Adrenal gland (tissue), 9 donors: ENCODE measurements at regions not wholly inside any gene's neighbourhood (a gene's known extent, or its start where the extent isn't known, plus 50 kb on each side); places are given as distances from the start of the nearest gene placed in this dataset.
"Not testable (repeated sequence)": the region's sequence is repeated elsewhere in the genome, so short reads cannot be mapped to it uniquely, and the experiment has no call there.

Source experiments
- DNase-seq, 7 donors: peaks; one replicate each; pipeline ENCODE4 v3.0.0-alpha.2; 2019 to 2020
- H3K27ac ChIP-seq, 5 donors: fragments of 200-600 bp; sonication (generic) in 4 of 5; 1 replicate in 3 of 5; 2 replicates in 2 of 5; pipeline versions ENCODE4 v1.5.1 to v1.8.0; 2016 to 2020; ENCODE audit warnings: mild to moderate bottlenecking in 1 of 5
- H3K27me3 ChIP-seq: fragments of 200-600 bp; 2 replicates; pipeline ENCODE4 v1.8.0; 2021
- H3K36me3 ChIP-seq, 2 donors: fragments of 200-600 bp; replicated peaks in 1 of 2; 1 replicate in 1 of 2; 2 replicates in 1 of 2; pipeline versions ENCODE4 v1.5.1 to v1.8.0; 2018 to 2022
- H3K4me1 ChIP-seq, 2 donors: fragments of 200-600 bp; replicated peaks in 1 of 2; 1 replicate in 1 of 2; 2 replicates in 1 of 2; pipeline versions ENCODE4 v1.5.1 to v1.8.0; 2018 to 2021
- H3K4me3 ChIP-seq, 4 donors: fragments of 200-600 bp; sonication (generic) in 3 of 4; one replicate each; pipeline ENCODE4 v1.5.1; 2016 to 2018
- H3K9me3 ChIP-seq, 3 donors: fragments of 200-600 bp; sonication (generic) in 1 of 3; replicated peaks in 1 of 3; 1 replicate in 2 of 3; 2 replicates in 1 of 3; pipeline versions ENCODE4 v1.5.1 to v1.8.0; 2016 to 2021
- POLR2A ChIP-seq, 2 donors: fragments of 450-650 bp; IDR thresholded peaks; one replicate each; pipeline ENCODE4 v1.6.1; 2017; ENCODE audit warnings: antibody characterized with exemption in 2 of 2, mild to moderate bottlenecking in 2 of 2, moderate library complexity in 1 of 2
- WGBS, 4 donors: extraction: QIAGEN DNeasy Blood & Tissue Kit in 2 of 4; methylation state at CpG; one replicate each; pipeline versions ENCODE4 v1.1.5 to v1.1.7; 2013 to 2017; 5-methylcytosine and 5-hydroxymethylcytosine counted together
- intact Hi-C, 2 donors: fragments of 100-400 bp; cut with DNase I; formaldehyde crosslinking; loops; one replicate each; pipeline versions ENCODE4 v1.14.1 to v1.15.0; 2022 to 2023
- TF ChIP-seq, protein P1 (sequence below), 6 experiments: fragments of 450-650 bp in 4 of 6; fragments of 200-600 bp in 2 of 6; sonication (generic) in 1 of 6; IDR thresholded peaks; 1 replicate in 5 of 6; 2 replicates in 1 of 6; pipeline versions ENCODE4 v1.5.1 to v1.8.0; 2016 to 2021; ENCODE audit warnings: antibody characterized with exemption in 6 of 6, mild to moderate bottlenecking in 2 of 6, moderate library complexity in 1 of 6
- donor health status: healthy with polysubstance abuse.
- donor health status: Bipolar disorder and iron deficiency.
- donor health status: DM: yes; HTN: yes; CAD: no.
- donor health status: DM: no; HTN: no; CAD: no.
- donor health status: DM: no; HTN: no; CAD: no.

DNA sequence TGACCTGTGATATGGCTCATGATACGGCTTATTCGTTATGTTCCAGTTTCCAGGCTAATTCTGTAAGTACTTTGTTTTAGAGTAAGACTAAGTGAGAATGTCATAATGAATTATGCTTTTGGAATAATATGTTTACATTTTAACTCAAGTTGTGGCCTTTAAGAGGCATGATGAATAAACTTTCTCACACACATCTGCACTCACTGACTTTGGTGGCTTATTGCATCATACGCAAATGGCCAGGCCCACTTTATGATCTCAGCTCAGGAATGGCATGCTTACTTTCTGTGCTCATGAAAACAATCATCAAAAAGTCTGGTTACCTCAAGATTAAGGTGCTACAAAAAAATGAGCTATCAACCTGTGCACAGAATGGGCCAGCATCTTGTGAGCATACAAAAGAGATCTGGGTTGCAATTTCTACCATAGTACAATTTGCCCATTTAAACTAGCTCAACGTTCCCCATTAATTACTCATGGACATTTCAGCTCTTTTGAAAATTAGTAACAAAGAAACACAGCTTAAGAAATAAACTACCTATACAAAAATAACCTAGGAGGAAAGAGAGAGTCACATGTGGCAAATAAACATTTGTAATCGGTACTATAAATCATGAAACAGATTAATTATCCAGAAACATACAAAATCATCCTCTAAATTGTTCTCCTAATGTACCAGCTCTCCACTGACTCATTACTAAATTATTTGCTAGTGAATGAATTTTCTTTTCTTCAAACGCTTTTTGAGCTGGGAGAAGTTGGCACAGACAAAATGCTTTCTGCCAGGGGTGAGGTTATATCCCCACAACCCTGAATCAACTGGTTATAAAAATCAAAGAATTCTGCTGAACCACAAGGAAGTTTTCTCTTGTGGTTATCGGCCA is 439.0 kb upstream of the ADAMTS9 start:
- intact Hi-C loops = no loop called here
- no peak for DNase-seq
- Histone ChIP-seq H3K4me1 (no peaks in the 10 kb centered on the region), H3K4me3 (no peak overlapping the region), H3K27me3 (no peaks in the 10 kb centered on the region), H3K36me3 (no peaks in the 10 kb centered on the region), H3K9me3 (no peaks in the 10 kb centered on the region), H3K27ac (no peak overlapping the region)
- WGBS, 4 donors = 61 to 64% (median 63%) methylated on average over 7 of the region's 7 CpGs
- TF ChIP-seq POLR2A (IDR thresholded peaks at IDR 0.05) = no peak
- TF ChIP-seq, protein P1, sequence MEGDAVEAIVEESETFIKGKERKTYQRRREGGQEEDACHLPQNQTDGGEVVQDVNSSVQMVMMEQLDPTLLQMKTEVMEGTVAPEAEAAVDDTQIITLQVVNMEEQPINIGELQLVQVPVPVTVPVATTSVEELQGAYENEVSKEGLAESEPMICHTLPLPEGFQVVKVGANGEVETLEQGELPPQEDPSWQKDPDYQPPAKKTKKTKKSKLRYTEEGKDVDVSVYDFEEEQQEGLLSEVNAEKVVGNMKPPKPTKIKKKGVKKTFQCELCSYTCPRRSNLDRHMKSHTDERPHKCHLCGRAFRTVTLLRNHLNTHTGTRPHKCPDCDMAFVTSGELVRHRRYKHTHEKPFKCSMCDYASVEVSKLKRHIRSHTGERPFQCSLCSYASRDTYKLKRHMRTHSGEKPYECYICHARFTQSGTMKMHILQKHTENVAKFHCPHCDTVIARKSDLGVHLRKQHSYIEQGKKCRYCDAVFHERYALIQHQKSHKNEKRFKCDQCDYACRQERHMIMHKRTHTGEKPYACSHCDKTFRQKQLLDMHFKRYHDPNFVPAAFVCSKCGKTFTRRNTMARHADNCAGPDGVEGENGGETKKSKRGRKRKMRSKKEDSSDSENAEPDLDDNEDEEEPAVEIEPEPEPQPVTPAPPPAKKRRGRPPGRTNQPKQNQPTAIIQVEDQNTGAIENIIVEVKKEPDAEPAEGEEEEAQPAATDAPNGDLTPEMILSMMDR (IDR thresholded peaks at IDR 0.05) = no peak

DNA sequence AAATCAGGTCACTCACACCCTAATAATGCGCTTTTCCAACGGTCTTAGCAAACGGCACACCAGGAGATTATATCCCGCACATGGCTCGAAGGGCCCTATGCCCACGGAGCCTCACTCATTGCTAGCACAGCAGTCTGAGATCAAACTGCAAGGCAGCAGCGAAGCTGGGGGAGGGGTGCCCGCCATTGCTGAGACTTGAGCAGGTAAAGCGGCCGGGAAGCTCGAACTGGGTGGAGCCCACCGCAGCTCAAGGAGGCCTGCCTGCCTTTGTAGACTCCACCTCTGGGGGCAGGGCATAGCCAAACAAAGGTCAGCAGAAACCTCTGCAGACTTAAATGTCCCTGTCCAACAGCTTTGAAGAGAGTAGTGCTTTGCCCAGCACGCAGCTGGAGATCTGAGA is 432.4 kb upstream of the ADAMTS9 start:
- H3K4me3 ChIP-seq, H3K27ac ChIP-seq, intact Hi-C loops, DNase-seq, H3K9me3 ChIP-seq, H3K4me1 ChIP-seq, H3K36me3 ChIP-seq, H3K27me3 ChIP-seq: not testable (repeated sequence)
- 94 to 100% (median 96%) methylated on average over 8 to 13 of the region's 13 CpGs for WGBS, 4 donors

DNA sequence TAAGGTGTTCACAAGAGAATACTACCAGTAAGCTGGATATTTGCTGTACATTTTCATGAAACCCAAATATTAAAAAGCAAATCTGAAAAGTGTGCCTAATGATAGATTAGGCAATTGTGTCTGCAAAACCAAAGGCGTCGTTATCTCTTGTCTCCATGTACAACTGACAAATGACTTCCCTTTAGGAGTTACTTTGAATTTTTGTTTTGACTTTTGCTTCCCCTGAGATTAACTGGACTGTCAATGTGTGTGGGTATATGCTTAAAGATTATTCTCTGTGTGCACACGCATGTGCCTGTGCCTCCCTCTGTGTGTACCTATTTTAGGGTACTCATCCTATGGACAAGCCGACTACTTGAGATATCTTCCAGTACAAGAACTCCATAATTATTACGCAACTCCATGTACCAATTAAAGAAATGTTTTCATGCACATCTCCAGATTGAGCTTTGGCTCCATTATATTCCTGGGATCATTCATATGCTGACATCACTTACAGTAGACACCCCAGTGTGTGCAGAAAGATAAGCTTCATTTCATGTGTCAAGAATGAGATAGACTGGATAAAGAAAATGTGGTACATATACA is 431.2 kb upstream of the ADAMTS9 start:
- TF ChIP-seq, protein P1 (IDR thresholded peaks at IDR 0.05) = no peak
- no peak for TF ChIP-seq POLR2A (IDR thresholded peaks at IDR 0.05)
- intact Hi-C loops = no loop called here

DNA sequence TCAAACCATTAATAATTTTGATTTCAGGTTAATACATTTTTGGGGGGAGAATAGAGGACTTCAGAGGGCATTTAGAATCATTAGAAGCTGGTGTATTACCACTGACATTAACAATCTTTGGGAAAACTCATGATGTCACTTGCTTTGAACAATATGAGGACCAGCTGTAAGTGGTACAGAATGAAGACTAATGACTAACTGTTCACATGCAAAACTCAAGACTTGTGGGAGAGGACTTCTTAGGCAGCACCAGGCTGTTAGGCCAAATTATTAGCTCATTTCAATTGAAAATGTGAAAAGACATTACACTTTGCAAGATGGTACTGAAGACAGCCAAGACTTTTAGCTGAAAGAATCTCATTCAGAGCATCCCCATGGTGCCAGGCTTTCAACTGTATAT is 426.2 kb upstream of the ADAMTS9 start:
- no peaks in the 10 kb centered on the region for H3K36me3 ChIP-seq
- no peak for TF ChIP-seq POLR2A (IDR thresholded peaks at IDR 0.05)
- TF ChIP-seq, protein P1 (IDR thresholded peaks at IDR 0.05) = no peak
- no peak for DNase-seq
- H3K27me3 ChIP-seq = no peaks in the 10 kb centered on the region
- H3K4me3 ChIP-seq = no peak overlapping the region
- no peaks in the 10 kb centered on the region for H3K4me1 ChIP-seq
- H3K9me3 ChIP-seq = no peaks in the 10 kb centered on the region
- intact Hi-C loops = no loop called here
- H3K27ac ChIP-seq = no peak overlapping the region

More for the DNA sequence above, 431.2 kb upstream of the ADAMTS9 start:
- no peaks in the 10 kb centered on the region for H3K4me1 ChIP-seq
- DNase-seq = no peak
- no peak overlapping the region for H3K27ac ChIP-seq
- H3K4me3 ChIP-seq = no peak overlapping the region
- H3K27me3 ChIP-seq = no peaks in the 10 kb centered on the region
- H3K36me3 ChIP-seq = no peaks in the 10 kb centered on the region
- WGBS, 4 donors = 61 to 85% (median 80%) methylated on average over 5 of the region's 5 CpGs
- no peaks in the 10 kb centered on the region for H3K9me3 ChIP-seq
